ENCODE measurements at regions not wholly inside any gene's neighbourhood (a gene's known extent, or its start where the extent isn't known, plus 50 kb on each side); places are given as distances from the start of the nearest gene placed in this dataset.

GRCh38 chr1:56033321-56034037 is 545.9 kb downstream of the PLPP3 start:
- DNase-seq (ENCODE audit: low read depth), result no peak

DNA sequence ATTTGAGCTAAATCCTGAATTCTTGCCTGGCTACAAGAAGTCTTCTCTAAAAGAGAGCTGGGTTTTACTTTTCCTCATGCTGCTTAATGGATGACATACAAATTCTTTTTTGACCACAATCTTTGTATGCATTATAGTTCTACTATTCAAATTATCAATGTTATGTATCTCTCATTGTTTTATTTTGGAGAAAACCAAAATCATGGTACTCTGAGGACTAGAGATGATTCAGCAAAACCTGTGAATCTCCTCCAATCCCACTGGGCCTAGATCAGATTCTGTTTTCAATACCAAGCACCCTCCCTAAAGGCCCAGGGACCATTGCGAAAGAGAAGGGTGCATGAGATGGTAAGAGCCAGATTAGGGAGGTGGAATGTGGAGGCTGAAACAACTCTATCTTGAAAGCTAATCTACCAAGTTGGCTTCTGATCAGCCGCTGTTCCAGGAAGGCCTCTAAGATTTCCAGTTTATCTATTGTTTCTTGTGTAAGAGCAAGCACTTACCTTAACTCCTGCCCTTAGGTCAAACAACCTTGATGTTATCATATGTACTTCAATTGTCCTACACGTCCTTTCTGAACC is 547.2 kb downstream of the PLPP3 start:
- no peak for DNase-seq (ENCODE audit: low read depth)

- DNase-seq (ENCODE audit: low read depth), result no peak
These were observed 548.4 kb downstream of the PLPP3 start for GRCh38 chr1:56031001-56031400.

- no peak for DNase-seq (ENCODE audit: low read depth)
These were observed 549.9 kb downstream of the PLPP3 start for GRCh38 chr1:56029319-56030003.

GRCh38 chr1:56028911-56029310 is 550.5 kb downstream of the PLPP3 start:
- no peak for DNase-seq (ENCODE audit: low read depth)

GRCh38 chr1:56028244-56028643 is 551.1 kb downstream of the PLPP3 start:
- no peak for DNase-seq (ENCODE audit: low read depth)

DNA sequence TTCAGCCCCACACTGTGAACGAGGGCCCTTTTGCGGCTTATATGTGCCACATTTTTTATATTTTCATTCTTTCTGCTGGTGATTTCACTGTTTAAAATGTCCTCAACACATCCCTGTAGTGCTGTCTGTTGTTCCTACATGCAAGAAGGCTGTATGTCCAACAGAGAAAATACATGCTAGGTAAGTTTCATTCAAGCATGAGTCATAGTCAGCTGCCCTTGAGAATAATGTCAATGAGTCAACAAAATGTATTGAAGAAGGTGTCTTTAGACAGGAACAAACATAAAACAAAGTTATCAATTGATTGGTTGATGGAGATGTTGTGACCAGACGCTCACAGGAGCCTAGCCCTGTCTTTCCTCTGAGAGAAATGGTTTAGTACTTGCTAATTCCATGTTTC is 553.4 kb downstream of the PLPP3 start:
- DNase-seq (ENCODE audit: low read depth), result no peak

- DNase-seq (ENCODE audit: low read depth), result no peak
These were observed 555.2 kb downstream of the PLPP3 start for GRCh38 chr1:56024155-56024554.

GRCh38 chr1:56019922-56020321 is 559.4 kb downstream of the PLPP3 start:
- no peak for DNase-seq (ENCODE audit: low read depth)

DNA sequence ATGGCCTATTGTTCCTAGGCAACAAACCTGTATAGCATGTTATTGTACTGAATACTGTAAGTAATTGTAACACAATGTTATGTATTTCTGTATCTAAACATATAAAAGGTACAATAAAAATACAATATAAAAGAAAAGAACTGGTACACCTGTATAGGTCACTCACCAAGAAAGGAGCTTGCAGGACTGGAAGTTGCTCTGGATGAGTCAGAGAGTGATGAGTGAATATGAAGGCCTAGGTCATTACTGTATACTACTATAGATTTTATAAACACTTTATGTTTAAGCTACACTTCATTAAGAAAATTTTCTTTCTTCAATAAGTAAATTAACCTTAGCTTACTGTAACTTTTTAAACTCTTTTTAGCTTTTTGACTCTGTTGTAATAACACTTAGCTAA is 559.9 kb downstream of the PLPP3 start:
- DNase-seq (ENCODE audit: low read depth), result no peak

- no peak for DNase-seq (ENCODE audit: low read depth)
These were observed 562.0 kb downstream of the PLPP3 start for GRCh38 chr1:56017336-56017735.

DNA sequence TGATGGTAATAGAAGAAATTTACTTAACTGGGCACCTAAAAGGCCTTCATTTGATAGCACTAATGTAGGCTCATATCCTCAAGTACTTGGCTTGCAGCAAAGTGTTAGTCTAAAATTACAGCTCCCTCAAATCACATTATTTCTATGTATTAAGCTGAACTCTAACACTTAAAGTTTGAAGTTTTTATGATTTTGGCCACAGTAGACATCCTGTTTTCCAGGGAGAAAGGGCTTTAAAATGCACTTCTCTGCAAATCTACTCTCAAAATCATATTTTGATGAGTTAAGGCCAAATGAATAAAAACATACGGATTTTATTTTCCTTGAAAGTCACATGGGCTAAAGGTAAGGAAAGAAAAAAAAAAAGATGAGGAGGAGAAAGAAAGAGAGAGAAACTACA is 575.5 kb downstream of the PLPP3 start:
- no peak for DNase-seq (ENCODE audit: low read depth)

DNA sequence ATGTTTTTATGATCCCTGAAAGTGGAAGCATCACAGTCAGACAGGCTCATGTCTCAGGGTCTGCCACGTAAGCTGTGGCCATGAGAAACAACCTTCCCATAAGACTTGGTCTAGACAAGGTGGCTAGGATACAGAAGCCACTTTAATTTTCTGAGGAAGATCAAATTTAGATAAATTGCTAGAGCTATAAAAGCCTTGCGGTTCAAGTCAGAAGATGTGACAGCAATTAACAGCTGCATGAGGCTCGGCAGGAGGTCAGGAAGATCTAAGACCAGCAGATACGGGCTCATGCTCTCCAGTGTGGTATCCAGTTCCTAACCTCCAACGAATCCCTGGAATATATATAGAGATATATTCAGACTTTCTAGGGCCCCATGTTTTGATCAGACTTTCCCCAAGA is 577.1 kb downstream of the PLPP3 start:
- no peak for DNase-seq (ENCODE audit: low read depth)

DNA sequence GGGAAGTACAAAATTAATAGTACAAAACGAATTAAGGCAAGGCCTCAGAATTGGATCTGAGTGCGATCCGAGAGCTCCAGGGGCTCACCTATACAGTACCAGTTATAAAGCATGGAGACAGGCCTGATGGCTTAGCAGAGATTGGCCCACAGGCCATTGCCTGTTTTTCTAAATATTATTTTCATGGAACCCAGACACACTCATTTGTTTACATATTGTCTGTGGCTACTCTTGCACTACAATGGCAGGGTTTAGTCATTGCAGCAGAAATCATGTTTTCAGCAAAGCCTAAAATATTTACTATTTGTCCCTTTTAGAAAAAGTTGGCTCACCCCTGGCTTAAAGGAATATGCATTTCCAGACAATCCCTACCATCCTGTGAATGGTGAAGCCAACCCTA is 578.9 kb downstream of the PLPP3 start:
- DNase-seq (ENCODE audit: low read depth), result no peak

DNA sequence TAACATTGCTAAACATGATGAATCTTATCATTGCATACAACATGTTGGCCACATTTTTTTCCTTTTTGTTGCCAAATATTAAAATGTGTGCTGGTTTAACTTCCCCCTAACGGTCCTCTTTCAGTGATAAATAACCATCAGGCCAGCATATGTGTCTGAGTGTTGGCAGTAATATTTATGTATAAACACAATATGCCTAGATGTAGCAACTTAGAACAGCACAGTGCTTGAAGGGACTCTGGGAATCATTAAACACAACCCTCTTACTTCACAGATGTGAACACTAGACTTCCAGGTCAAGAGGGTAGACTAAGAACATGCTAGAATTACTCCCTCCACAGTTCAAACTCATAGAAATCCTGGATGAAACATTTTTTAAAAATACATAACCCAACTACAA is 581.8 kb downstream of the PLPP3 start:
- no peak for DNase-seq (ENCODE audit: low read depth)

- no peak for DNase-seq (ENCODE audit: low read depth)
These were observed 585.6 kb downstream of the PLPP3 start for GRCh38 chr1:55993646-55994318.

DNA sequence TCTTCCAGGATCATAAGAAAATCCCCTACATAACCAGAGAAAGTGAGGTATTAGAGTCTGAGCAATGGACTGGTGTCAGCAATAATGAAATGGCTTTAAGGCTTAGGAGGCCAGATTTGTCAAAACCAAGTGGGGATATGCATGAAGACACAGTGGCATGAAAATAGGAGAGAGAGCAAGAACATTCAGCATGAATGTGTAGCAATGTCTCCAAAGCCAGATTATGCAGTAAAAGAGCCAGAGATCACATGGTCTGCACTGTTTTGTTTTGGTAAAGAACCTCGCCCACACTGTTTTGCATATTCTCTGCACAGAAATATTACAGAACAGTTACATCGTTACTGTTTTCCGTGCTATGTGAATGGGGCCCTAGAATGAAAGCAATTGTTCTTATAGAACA is 589.4 kb downstream of the PLPP3 start:
- no peak for DNase-seq (ENCODE audit: low read depth)

GRCh38 chr1:55988963-55989452 is 590.4 kb downstream of the PLPP3 start:
- DNase-seq (ENCODE audit: low read depth), result no peak

- DNase-seq (ENCODE audit: low read depth), result no peak
These were observed 591.7 kb downstream of the PLPP3 start for GRCh38 chr1:55987491-55988249.

DNA sequence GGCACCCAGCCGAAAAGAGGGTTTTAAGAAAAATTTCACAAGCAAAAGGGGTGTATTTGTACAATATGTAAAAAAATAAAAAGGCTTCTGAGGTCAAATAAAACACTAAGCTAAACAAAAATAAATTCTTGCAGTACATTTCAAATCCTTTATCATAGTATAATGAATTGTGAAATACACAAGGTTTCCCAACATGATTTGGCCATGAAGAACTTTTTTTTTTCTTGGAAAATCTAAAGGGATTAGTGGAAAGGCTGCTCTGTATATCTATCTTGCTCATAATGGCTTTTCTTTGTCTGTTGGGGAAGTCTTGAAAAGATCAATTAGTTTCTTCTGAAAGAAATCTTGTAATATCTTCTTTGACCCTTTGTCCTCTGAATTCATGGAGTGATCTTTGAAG is 593.4 kb downstream of the PLPP3 start:
- no peak for DNase-seq (ENCODE audit: low read depth)

DNA sequence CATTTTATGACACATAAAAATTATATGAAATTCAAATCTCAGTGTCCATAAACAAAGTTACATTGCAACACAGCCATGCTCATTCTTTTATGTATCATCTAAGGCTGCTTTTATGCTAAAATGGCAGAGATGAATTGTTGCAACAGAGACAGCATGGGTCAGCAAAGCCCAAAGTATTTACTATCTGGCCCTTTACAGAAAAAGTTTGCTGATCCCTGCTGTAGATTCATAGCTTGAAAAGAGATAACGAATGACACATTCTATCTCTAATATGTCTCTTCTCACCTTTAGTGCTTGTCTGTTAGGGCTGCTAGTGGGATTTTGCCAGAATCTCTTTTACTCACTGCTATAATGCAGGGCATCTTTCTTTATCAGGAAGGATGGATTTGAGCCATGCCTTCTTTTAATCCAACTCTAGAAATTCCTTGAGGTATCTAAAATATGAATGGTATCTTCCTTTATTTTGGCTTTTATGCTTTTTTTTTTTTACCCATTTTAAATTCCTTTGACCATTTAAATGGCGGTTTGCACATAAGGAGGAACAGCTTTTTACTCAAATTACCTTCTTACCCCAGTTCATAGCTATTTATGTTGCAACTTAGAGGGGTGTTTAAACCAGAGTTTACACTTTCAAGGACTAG is 598.2 kb downstream of the PLPP3 start:
- no peak for DNase-seq (ENCODE audit: low read depth)

- DNase-seq (ENCODE audit: low read depth), result no peak
These were observed 598.8 kb downstream of the PLPP3 start for GRCh38 chr1:55980582-55980981.
